ENCODE measurements at regions not wholly inside any gene's neighbourhood (a gene's known extent, or its start where the extent isn't known, plus 50 kb on each side); places are given as distances from the start of the nearest gene placed in this dataset.

- Mint-ChIP-seq H3K27me3 (ENCODE audit: low read depth) (no peaks in the 10 kb centered on the region), H3K9me3 (no peaks in the 10 kb centered on the region), H3K27ac (no peak overlapping the region)
These were observed 248.8 kb upstream of the PIK3R1 start for GRCh38 chr5:67966712-67967111.

GRCh38 chr5:67964619-67965018, 250.9 kb upstream of the PIK3R1 start:
- Mint-ChIP-seq H3K4me3 (no peak overlapping the region), H3K4me1 (no peaks in the 10 kb centered on the region), H3K9me3 (no peaks in the 10 kb centered on the region), H3K27me3 (ENCODE audit: low read depth) (no peaks in the 10 kb centered on the region), H3K27ac (no peak overlapping the region), H3K36me3 (ENCODE audit: low read depth) (no peaks in the 10 kb centered on the region)
- TF ChIP-seq CTCF (IDR thresholded peaks at IDR 0.05; ENCODE audit: unreplicated experiment in 3 of 3): no peak

More at GRCh38 chr5:67966712-67967111, 248.8 kb upstream of the PIK3R1 start:
- peaks cover 10% of the 10 kb centered on the region for H3K4me1 Mint-ChIP-seq
- no peak overlapping the region for H3K4me3 Mint-ChIP-seq
- TF ChIP-seq CTCF (IDR thresholded peaks at IDR 0.05; ENCODE audit: unreplicated experiment in 3 of 3): no peak
- no peaks in the 10 kb centered on the region for H3K36me3 Mint-ChIP-seq (ENCODE audit: low read depth)

- no peaks in the 10 kb centered on the region for H3K9me3 Mint-ChIP-seq
- no peak overlapping the region for H3K4me3 Mint-ChIP-seq
- no peak for TF ChIP-seq CTCF (IDR thresholded peaks at IDR 0.05; ENCODE audit: unreplicated experiment in 3 of 3)
- H3K4me1 Mint-ChIP-seq: no peaks in the 10 kb centered on the region
- no peak overlapping the region for H3K27ac Mint-ChIP-seq
- no peaks in the 10 kb centered on the region for H3K27me3 Mint-ChIP-seq (ENCODE audit: low read depth)
- no peaks in the 10 kb centered on the region for H3K36me3 Mint-ChIP-seq (ENCODE audit: low read depth)
These were observed 251.6 kb upstream of the PIK3R1 start for GRCh38 chr5:67963789-67964519.

GRCh38 chr5:67960939-67961338, 254.6 kb upstream of the PIK3R1 start:
- no peaks in the 10 kb centered on the region for H3K36me3 Mint-ChIP-seq (ENCODE audit: low read depth)
- H3K4me3 Mint-ChIP-seq: no peak overlapping the region
- no peak for TF ChIP-seq CTCF (IDR thresholded peaks at IDR 0.05; ENCODE audit: unreplicated experiment in 3 of 3)
- no peak overlapping the region for H3K27ac Mint-ChIP-seq
- no peaks in the 10 kb centered on the region for H3K9me3 Mint-ChIP-seq
- peaks cover 6% of the 10 kb centered on the region for H3K4me1 Mint-ChIP-seq
- no peaks in the 10 kb centered on the region for H3K27me3 Mint-ChIP-seq (ENCODE audit: low read depth)

- Mint-ChIP-seq H3K9me3 (peaks cover 3% of the 10 kb centered on the region), H3K27me3 (ENCODE audit: low read depth) (no peaks in the 10 kb centered on the region), H3K4me1 (peaks cover 10% of the 10 kb centered on the region), H3K27ac (peak overlapping the region in 1 of 3 experiments; percentile 67), H3K4me3 (no peak overlapping the region), H3K36me3 (ENCODE audit: low read depth) (no peaks in the 10 kb centered on the region)
- no peak for TF ChIP-seq CTCF (IDR thresholded peaks at IDR 0.05; ENCODE audit: unreplicated experiment in 3 of 3)
These were observed 258.2 kb upstream of the PIK3R1 start for GRCh38 chr5:67957374-67957773.

- TF ChIP-seq CTCF (IDR thresholded peaks at IDR 0.05; ENCODE audit: unreplicated experiment in 3 of 3): no peak
- Mint-ChIP-seq H3K9me3 (peaks cover 3% of the 10 kb centered on the region), H3K27me3 (ENCODE audit: low read depth) (no peaks in the 10 kb centered on the region), H3K36me3 (ENCODE audit: low read depth) (no peaks in the 10 kb centered on the region), H3K4me1 (peaks cover 10% of the 10 kb centered on the region), H3K4me3 (no peak overlapping the region), H3K27ac (peak overlapping the region in 1 of 3 experiments; percentile 23)
These were observed 261.2 kb upstream of the PIK3R1 start for GRCh38 chr5:67954351-67954750.

Measured in nephron (organoid).